ENCODE measurements at regions not wholly inside any gene's neighbourhood (a gene's known extent, or its start where the extent isn't known, plus 50 kb on each side); places are given as distances from the start of the nearest gene placed in this dataset.

DNA sequence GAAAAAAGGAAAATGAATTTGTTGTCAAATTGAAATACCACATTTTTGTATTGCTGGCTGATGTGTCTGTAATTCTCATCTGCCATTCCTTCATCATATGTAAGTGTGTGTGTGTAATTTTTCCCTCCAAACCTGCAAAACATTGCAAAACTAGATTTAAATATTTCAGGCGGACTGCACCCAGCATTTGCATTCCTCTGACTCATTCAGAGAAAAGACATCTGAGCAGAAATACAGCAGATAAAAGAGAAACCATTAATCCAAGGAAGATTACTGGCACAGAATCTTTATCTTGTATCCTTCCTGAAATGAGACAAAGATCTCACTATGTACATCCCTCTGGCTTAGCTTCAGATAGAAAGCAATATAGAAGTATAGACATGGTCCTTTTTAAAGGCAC, 275.3 kb downstream of the TMEM38B start:
- Histone ChIP-seq H3K27ac (no peak overlapping the region), H3K4me1 (no peaks in the 10 kb centered on the region), H3K36me3 (no peaks in the 10 kb centered on the region), H3K4me3 (no peak overlapping the region), H3K27me3 (no peaks in the 10 kb centered on the region), H3K9me3 (no peaks in the 10 kb centered on the region)
- no peak for DNase-seq
- WGBS, 2 donors: 52 to 55% methylated on average over 1 of the region's 1 CpG
- no peak for FAIRE-seq
- no peak for ATAC-seq
- intact Hi-C loops (cut with DNase I): no loop called here
- TF ChIP-seq, protein P1, sequence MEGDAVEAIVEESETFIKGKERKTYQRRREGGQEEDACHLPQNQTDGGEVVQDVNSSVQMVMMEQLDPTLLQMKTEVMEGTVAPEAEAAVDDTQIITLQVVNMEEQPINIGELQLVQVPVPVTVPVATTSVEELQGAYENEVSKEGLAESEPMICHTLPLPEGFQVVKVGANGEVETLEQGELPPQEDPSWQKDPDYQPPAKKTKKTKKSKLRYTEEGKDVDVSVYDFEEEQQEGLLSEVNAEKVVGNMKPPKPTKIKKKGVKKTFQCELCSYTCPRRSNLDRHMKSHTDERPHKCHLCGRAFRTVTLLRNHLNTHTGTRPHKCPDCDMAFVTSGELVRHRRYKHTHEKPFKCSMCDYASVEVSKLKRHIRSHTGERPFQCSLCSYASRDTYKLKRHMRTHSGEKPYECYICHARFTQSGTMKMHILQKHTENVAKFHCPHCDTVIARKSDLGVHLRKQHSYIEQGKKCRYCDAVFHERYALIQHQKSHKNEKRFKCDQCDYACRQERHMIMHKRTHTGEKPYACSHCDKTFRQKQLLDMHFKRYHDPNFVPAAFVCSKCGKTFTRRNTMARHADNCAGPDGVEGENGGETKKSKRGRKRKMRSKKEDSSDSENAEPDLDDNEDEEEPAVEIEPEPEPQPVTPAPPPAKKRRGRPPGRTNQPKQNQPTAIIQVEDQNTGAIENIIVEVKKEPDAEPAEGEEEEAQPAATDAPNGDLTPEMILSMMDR (IDR thresholded peaks at IDR 0.05): no peak

DNA sequence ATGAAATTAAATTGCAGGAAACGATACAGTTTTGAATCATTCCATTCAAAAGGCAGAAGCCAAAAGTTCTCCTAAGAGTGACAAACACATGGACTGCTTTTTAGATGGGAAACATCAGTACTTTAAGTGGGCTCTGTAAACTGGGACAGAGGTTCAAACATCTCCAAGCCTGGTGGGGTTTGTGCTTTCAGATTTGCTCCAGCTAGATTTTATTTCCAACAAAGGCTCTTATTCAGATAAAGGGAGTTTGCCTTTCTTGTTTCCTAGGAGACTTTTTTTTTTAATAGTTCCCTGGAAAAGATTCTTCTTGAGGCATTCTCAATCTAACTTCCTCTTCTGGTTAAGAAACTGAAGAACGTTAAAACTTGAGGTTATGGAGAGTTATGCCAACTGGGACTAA, 277.6 kb downstream of the TMEM38B start:
- ATAC-seq (no peak), FAIRE-seq (no peak), DNase-seq (no peak)
- Histone ChIP-seq H3K36me3 (no peaks in the 10 kb centered on the region), H3K27me3 (no peaks in the 10 kb centered on the region), H3K4me3 (no peak overlapping the region), H3K9me3 (no peaks in the 10 kb centered on the region), H3K4me1 (no peaks in the 10 kb centered on the region), H3K27ac (no peak overlapping the region)
- TF ChIP-seq, protein P1 (IDR thresholded peaks at IDR 0.05): no peak
- 51 to 53% methylated on average over 2 of the region's 2 CpGs for WGBS, 2 donors
- intact Hi-C loops (cut with DNase I): no loop called here

DNA sequence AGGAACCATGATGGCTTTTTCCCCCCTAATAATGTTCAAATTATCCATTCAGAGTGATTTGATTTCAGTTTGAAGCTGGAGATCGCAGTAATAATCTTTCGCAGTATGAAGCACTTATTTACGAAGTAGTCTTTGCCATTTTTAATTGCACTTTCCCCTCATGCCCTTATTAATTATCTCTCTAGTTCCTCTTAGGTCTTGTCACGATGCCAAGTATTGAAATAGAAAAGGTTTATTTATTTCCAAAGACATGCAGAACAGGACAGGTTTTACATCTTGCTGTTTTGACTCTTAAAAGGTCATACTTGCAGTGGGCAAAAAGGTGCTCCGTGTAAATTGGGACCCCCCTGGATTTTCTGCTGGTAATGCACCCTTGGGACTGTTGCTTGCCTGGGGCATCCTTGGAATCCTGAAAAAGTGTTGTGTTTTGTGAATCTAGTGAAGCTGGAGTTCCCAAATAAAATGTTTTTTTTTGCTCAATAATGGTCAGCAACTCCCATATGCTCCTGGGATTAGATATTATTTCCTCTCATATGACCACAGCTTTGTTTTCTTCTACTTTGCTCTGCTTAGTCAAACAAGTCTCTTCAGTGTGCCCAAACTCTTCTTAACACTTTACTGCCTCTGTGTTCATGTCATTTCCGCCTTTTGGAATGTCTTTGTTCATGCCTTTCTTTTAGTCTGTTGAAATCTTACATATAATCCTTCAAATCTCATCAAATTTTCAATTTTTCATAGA, 278.3 kb downstream of the TMEM38B start:
- DNase-seq (no peak), ATAC-seq (no peak), FAIRE-seq (no peak)
- Histone ChIP-seq H3K9me3 (no peaks in the 10 kb centered on the region), H3K27ac (no peak overlapping the region), H3K4me3 (no peak overlapping the region), H3K36me3 (no peaks in the 10 kb centered on the region), H3K27me3 (no peaks in the 10 kb centered on the region), H3K4me1 (no peaks in the 10 kb centered on the region)
- 44 to 47% methylated on average over 6 of the region's 6 CpGs for WGBS, 2 donors
- intact Hi-C loops (cut with DNase I): no loop called here
- TF ChIP-seq, protein P1 (IDR thresholded peaks at IDR 0.05): no peak

DNA sequence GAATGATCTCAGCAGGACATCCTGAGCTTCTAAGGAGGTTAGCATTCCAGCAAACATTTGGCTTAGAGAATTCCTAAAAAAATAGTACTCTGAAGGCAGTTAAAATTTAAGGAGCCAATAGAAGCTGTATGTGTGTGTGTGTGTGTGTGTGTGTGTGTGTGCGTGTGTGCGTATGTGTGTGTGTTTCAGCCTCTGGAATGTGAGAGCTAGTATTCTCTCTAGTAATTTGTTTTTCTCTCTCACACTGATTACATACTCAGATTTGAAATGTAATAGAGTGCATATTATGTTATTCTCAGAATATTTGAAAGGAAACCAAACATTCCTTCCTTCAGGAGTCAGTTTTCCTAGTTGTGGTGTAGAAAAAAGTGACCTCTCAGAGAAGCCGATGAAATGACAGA, 279.6 kb downstream of the TMEM38B start:
- ATAC-seq (no peak), DNase-seq (no peak), FAIRE-seq (no peak)
- TF ChIP-seq, protein P1 (IDR thresholded peaks at IDR 0.05): no peak
- Histone ChIP-seq H3K9me3 (no peaks in the 10 kb centered on the region), H3K27me3 (no peaks in the 10 kb centered on the region), H3K4me3 (no peak overlapping the region), H3K36me3 (no peaks in the 10 kb centered on the region), H3K27ac (no peak overlapping the region), H3K4me1 (no peaks in the 10 kb centered on the region)
- WGBS, 2 donors: 66 to 72% methylated on average over 3 of the region's 3 CpGs
- intact Hi-C loops (cut with DNase I): no loop called here

DNA sequence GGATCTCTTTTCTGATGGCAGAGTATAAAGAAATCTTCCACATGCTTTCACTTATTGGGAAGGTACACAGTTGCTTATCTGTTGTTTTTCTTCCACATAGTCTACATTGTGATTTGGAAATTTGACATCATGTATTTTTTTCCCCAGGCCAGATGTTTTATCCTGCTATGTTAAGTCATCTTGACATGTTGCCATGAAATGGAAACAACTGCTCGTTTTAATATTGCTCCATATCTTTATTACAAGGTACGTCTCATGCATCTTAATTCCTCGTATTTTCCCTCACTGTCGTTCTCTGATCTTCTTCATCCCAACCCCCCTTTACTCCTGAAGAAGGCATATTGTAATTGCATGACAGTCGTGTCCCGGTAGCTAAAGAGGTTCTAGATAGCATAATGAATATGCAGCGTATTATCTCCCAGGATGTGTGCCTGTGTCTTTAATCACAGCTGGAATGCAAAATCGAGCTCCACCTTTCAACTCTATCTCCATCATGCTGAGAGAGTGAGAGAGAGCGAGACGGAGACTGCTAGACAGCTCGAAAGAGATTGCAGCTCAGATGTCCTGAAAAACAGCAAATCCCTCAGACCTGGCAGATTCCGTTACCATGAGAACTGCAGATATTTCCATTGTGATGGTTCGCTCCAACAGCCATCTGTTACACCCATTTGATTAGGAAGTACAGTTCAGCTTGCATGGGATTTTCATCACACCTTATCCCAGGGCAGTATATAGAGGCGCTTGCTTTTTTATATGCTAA, 281.7 kb downstream of the TMEM38B start:
- Histone ChIP-seq H3K4me3 (no peak overlapping the region), H3K4me1 (no peaks in the 10 kb centered on the region), H3K27ac (no peak overlapping the region), H3K9me3 (no peaks in the 10 kb centered on the region), H3K36me3 (no peaks in the 10 kb centered on the region), H3K27me3 (no peaks in the 10 kb centered on the region)
- no peak for FAIRE-seq
- intact Hi-C loops (cut with DNase I): no loop called here
- ATAC-seq: no peak
- TF ChIP-seq, protein P1 (IDR thresholded peaks at IDR 0.05): no peak
- no peak for DNase-seq
- 57 to 59% methylated on average over 14 of the region's 14 CpGs for WGBS, 2 donors
